Activated CD4-positive, alpha-beta T cell treated with anti-CD3 and anti-CD28 coated beads for 36 hours (primary cell): ENCODE measurements at regions not wholly inside any gene's neighbourhood (a gene's known extent, or its start where the extent isn't known, plus 50 kb on each side); places are given as distances from the start of the nearest gene placed in this dataset.
"Not testable (repeated sequence)": the region's sequence is repeated elsewhere in the genome, so short reads cannot be mapped to it uniquely, and the experiment has no call there.

Experiments
- ATAC-seq: fragments of 200-7000 bp; cut with Tn5 transposase; one replicate; pipeline ENCODE4 v1.10.0; 2021; ENCODE audit warnings: mild to moderate bottlenecking, moderate library complexity
- CTCF ChIA-PET: fragments of 350-600 bp; sonication (Branson Sonifier 250); formaldehyde crosslinking; loops from one replicate; lab custom pipeline; 2021; ENCODE audit warnings: antibody characterized with exemption; lab: Charles Lee
- POLR2A ChIA-PET: fragments of 350-600 bp; sonication (Branson Sonifier 250); formaldehyde crosslinking; loops from one replicate; lab custom pipeline; 2021; ENCODE audit warnings: antibody characterized with exemption, inconsistent platforms; lab: Charles Lee
- DNase-seq: peaks from one replicate; pipeline ENCODE4 v3.0.0-alpha.2; 2020
- H3K27ac Mint-ChIP-seq: one replicate; pipeline ENCODE4 v1.8.0; 2021; ENCODE audit warnings: mixed read lengths
- H3K27me3 Mint-ChIP-seq: one replicate; pipeline ENCODE4 v1.8.0; 2021; ENCODE audit warnings: mixed read lengths
- H3K36me3 Mint-ChIP-seq: one replicate; pipeline ENCODE4 v1.8.0; 2021; ENCODE audit warnings: low read depth, mixed read lengths
- H3K4me1 Mint-ChIP-seq: one replicate; pipeline ENCODE4 v1.8.0; 2021; ENCODE audit warnings: mixed read lengths
- H3K4me3 Mint-ChIP-seq: one replicate; pipeline ENCODE4 v1.8.0; 2021; ENCODE audit warnings: mild to moderate bottlenecking, moderate library complexity, mixed read lengths
- H3K9me3 Mint-ChIP-seq: one replicate; pipeline ENCODE4 v1.8.0; 2021; ENCODE audit warnings: low read depth, mixed read lengths
- intact Hi-C, 2 experiments: fragments of 100-400 bp; cut with DNase I in 1 of 2; cut with micrococcal nuclease in 1 of 2; formaldehyde crosslinking; loops; one replicate each; pipeline versions ENCODE4 v1.14.2 to v1.15.1; 2022 to 2024; cut with DNase I, micrococcal nuclease

DNA sequence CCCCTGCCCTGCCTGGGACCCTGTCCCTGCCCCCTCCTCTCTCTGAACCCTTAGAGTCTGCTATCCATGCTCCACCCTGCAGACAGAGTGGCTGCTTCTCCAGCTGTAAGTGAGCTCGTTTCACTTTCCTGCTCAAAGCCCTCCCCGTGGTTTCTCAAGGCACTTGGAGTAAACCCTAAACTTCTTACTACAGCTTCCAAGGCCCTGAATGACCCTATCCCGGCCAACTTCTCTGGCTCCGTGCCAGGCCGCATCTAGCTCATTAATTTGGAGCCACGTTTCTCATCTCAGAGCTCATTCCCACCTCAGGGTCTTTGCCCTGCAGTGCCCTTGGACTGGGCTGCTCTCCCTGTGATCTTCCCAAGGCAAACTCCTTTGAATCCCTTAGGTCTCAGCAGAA, 235.1 kb upstream of the RUNX1 start:
- DNase-seq (no peak), ATAC-seq (no peak)
- Mint-ChIP-seq H3K27ac (no peak overlapping the region), H3K4me3 (no peak overlapping the region), H3K36me3 (peaks cover 2% of the 10 kb centered on the region), H3K4me1 (peaks cover 4% of the 10 kb centered on the region), H3K27me3 (no peaks in the 10 kb centered on the region), H3K9me3 (peaks cover 18% of the 10 kb centered on the region)
- ChIA-PET CTCF (interaction anchor here (0.6 to 0.7 kb wide), 3 partner anchors 15 to 832 kb away, joined by 3 read pairs; no protein-coding TSS in a partner anchor), POLR2A (no interaction called here)
- intact Hi-C loops: no loop called here

GRCh38 chr21:35282944-35283343, 233.8 kb upstream of the RUNX1 start:
- peaks cover 4% of the 10 kb centered on the region for H3K4me1 Mint-ChIP-seq
- intact Hi-C loops: no loop called here
- no peaks in the 10 kb centered on the region for H3K27me3 Mint-ChIP-seq
- H3K27ac Mint-ChIP-seq: no peak overlapping the region
- peaks cover 2% of the 10 kb centered on the region for H3K36me3 Mint-ChIP-seq
- DNase-seq (no peak), ATAC-seq (no peak)
- ChIA-PET CTCF (interaction anchor here (0.9 kb wide), 1 partner anchor 12 kb away, joined by 3 read pairs; no protein-coding TSS in a partner anchor), POLR2A (no interaction called here)
- no peak overlapping the region for H3K4me3 Mint-ChIP-seq
- H3K9me3 Mint-ChIP-seq: peaks cover 12% of the 10 kb centered on the region

- H3K4me1 Mint-ChIP-seq: peaks cover 4% of the 10 kb centered on the region
- intact Hi-C loops: no loop called here
- ATAC-seq (no peak), DNase-seq (no peak)
- ChIA-PET CTCF (no interaction called here), POLR2A (no interaction called here)
- H3K36me3 Mint-ChIP-seq: no peaks in the 10 kb centered on the region
- H3K4me3 Mint-ChIP-seq: no peak overlapping the region
- H3K27ac Mint-ChIP-seq: no peak overlapping the region
- peaks cover 6% of the 10 kb centered on the region for H3K9me3 Mint-ChIP-seq
- H3K27me3 Mint-ChIP-seq: no peaks in the 10 kb centered on the region
Measured at GRCh38 chr21:35281956-35282355, 232.9 kb upstream of the RUNX1 start.

- no peak for ATAC-seq
- Mint-ChIP-seq H3K27me3 (no peaks in the 10 kb centered on the region), H3K4me3 (no peak overlapping the region), H3K36me3 (no peaks in the 10 kb centered on the region), H3K27ac (no peak overlapping the region), H3K9me3 (no peaks in the 10 kb centered on the region), H3K4me1 (peaks cover 5% of the 10 kb centered on the region)
- intact Hi-C loops: no loop called here
- POLR2A ChIA-PET: no interaction called here
- no peak for DNase-seq
- CTCF ChIA-PET: interaction anchor here (0.6 to 0.7 kb wide), 4 partner anchors 16 to 115 kb away, joined by 3 to 4 read pairs (median 4); no protein-coding TSS in a partner anchor
Measured at GRCh38 chr21:35280231-35280630, 231.1 kb upstream of the RUNX1 start.

DNA sequence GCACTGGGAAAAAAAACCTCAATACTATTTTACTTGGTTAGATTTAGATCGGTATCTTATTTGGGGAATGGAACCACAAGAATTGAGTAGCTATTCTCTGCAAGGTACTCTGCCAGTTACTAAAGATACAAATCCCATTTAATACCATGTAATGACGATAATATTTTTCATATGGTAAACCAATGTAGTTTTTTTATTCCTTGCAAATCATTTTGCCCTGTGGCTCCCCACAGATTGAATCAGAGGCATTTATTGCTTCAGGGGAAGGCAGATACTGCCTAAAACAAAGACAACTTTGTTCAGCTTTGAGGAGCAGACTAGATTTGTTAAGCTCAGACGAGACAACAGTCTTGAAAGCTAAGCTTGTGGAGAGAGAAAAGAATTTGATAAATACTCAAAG, 226.7 kb upstream of the RUNX1 start:
- intact Hi-C loops: no loop called here
- CTCF ChIA-PET: interaction anchor here (0.7 kb wide), 1 partner anchor 69 kb away, joined by 3 read pairs; no protein-coding TSS in a partner anchor
- Mint-ChIP-seq H3K4me3 (no peak overlapping the region), H3K27me3 (peaks cover 2% of the 10 kb centered on the region), H3K4me1 (peaks cover 6% of the 10 kb centered on the region), H3K36me3 (peaks cover 2% of the 10 kb centered on the region), H3K27ac (no peak overlapping the region), H3K9me3 (peaks cover 6% of the 10 kb centered on the region)
- DNase-seq: no peak
- POLR2A ChIA-PET: no interaction called here
- ATAC-seq: no peak

DNA sequence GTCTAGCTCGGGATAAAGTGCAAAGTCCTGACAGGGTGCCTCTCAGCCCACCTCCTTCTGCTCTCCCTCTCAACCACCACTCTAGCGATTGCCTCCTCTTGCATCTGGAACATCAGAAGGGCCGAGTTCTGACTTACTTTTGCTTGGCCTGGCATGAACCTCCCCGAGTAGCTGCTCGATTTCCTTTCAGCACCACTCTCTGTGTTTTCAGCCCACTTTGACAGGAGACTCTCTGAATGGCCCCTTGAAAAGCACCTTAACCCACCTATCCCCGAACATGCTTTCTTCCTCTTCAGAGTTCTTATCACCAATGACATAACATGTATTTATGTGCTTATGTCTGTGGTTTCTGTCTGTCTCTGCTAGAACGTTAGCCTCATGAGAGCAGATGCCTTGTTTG, 225.8 kb upstream of the RUNX1 start:
- peaks cover 6% of the 10 kb centered on the region for H3K4me1 Mint-ChIP-seq
- no peak overlapping the region for H3K4me3 Mint-ChIP-seq
- intact Hi-C loops: no loop called here
- H3K27me3 Mint-ChIP-seq: peaks cover 2% of the 10 kb centered on the region
- ChIA-PET CTCF (interaction anchor here (0.7 kb wide), 1 partner anchor 562 kb away, joined by 4 read pairs; no protein-coding TSS in a partner anchor), POLR2A (no interaction called here)
- ATAC-seq (no peak), DNase-seq (no peak)
- peaks cover 4% of the 10 kb centered on the region for H3K36me3 Mint-ChIP-seq
- H3K9me3 Mint-ChIP-seq: peaks cover 6% of the 10 kb centered on the region
- H3K27ac Mint-ChIP-seq: no peak overlapping the region

DNA sequence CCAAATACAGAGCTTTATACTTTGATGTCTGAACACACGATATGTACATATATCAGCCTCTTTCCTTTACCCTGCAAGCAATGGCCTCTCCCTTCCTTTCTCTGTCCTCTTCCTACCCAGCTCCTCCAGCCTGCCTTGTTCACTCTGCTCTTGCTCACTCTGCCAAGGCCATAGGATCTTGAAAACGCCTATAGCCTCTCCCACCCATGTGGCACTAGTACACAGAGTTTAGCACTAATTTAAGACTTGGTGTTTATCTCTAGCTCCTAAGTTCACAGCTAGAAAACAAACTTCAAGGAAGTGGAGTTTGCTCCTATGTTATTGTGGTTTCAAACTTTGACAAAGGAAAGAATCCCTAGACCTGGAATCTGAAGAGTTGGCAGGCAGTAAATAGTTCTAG, 225.0 kb upstream of the RUNX1 start:
- intact Hi-C loops: no loop called here
- H3K4me1 Mint-ChIP-seq: peaks cover 6% of the 10 kb centered on the region
- H3K27ac Mint-ChIP-seq: no peak overlapping the region
- no peak for DNase-seq
- H3K27me3 Mint-ChIP-seq: peaks cover 2% of the 10 kb centered on the region
- peaks cover 6% of the 10 kb centered on the region for H3K9me3 Mint-ChIP-seq
- ChIA-PET POLR2A (no interaction called here), CTCF (no interaction called here)
- peaks cover 4% of the 10 kb centered on the region for H3K36me3 Mint-ChIP-seq
- H3K4me3 Mint-ChIP-seq: no peak overlapping the region
- no peak for ATAC-seq

DNA sequence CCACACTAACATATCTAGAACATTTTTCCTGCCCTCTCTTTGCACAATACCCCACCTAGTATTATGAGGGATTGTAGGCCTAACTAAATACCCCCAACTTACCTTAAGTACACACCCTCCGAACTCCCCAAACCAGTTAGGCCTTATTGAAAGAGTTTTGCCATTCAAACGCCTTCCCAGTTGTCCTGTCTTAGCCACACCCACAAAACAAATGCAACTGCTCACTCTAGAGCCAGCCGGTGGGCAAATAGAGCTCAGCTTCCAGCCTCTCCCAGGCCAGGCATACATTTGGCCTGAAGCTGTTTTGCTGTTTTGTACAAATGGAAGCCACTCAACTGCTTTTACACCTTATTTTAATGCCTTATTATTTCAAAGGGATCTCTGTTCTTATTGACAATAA, 224.2 kb upstream of the RUNX1 start:
- Mint-ChIP-seq H3K4me1 (peaks cover 6% of the 10 kb centered on the region), H3K4me3 (no peak overlapping the region), H3K36me3 (peaks cover 4% of the 10 kb centered on the region), H3K27ac (no peak overlapping the region), H3K27me3 (peaks cover 2% of the 10 kb centered on the region), H3K9me3 (peaks cover 6% of the 10 kb centered on the region)
- CTCF ChIA-PET: interaction anchor here (0.6 kb wide), 1 partner anchor 754 kb away, joined by 3 read pairs; no protein-coding TSS in a partner anchor
- no peak for DNase-seq
- POLR2A ChIA-PET: no interaction called here
- no peak for ATAC-seq
- intact Hi-C loops: no loop called here

GRCh38 chr21:35271344-35272118, 222.4 kb upstream of the RUNX1 start:
- CTCF ChIA-PET, intact Hi-C loops, DNase-seq, H3K36me3 Mint-ChIP-seq, H3K9me3 Mint-ChIP-seq, POLR2A ChIA-PET, H3K27me3 Mint-ChIP-seq, ATAC-seq, H3K27ac Mint-ChIP-seq, H3K4me3 Mint-ChIP-seq, H3K4me1 Mint-ChIP-seq: not testable (repeated sequence)

DNA sequence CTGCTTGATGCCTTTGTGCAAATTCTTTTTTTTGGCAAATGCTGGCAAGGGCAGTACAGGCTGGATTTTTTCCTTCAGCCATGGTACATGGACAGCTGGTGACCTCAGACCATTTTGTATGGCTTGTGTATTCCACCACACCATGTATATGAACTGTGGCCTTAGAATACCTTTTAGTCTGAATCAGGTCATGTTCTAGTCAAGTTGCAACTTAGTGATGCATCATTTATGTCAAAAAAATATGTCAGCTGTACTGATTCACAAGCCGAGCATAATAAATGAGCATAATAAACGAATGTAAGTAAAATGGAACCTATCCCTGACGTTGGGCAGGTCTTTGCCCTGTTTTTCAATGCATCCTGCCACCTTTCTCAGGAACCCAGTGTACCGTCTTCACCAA, 219.7 kb upstream of the RUNX1 start:
- Mint-ChIP-seq H3K4me3 (no peak overlapping the region), H3K27me3 (peaks cover 2% of the 10 kb centered on the region), H3K27ac (no peak overlapping the region), H3K4me1 (no peaks in the 10 kb centered on the region), H3K36me3 (peaks cover 4% of the 10 kb centered on the region), H3K9me3 (peaks cover 6% of the 10 kb centered on the region)
- no peak for DNase-seq
- no peak for ATAC-seq
- ChIA-PET CTCF (no interaction called here), POLR2A (no interaction called here)
- intact Hi-C loops: no loop called here

DNA sequence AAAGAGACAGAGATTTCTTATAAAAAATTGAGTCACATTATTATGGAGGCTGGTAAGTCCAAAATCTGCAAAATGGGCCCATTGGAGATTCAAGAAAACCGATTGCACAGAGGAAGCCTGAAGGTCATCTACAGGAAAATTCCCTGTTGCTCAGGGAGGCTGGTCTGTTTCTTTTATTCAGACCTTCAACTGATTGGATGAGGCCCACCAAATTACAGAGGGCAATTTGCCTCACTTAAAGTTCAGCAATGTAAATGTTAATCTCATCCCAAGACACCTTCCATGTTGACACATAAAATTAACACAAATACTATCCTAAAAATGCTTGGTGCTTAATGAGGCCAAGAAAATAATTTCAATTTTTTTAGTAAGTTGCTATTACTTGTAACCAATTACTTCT, 219.2 kb upstream of the RUNX1 start:
- POLR2A ChIA-PET: no interaction called here
- ATAC-seq (no peak), DNase-seq (no peak)
- H3K4me1 Mint-ChIP-seq: no peaks in the 10 kb centered on the region
- peaks cover 4% of the 10 kb centered on the region for H3K36me3 Mint-ChIP-seq
- CTCF ChIA-PET: no interaction called here
- H3K9me3 Mint-ChIP-seq: peaks cover 6% of the 10 kb centered on the region
- H3K4me3 Mint-ChIP-seq: no peak overlapping the region
- intact Hi-C loops: no loop called here
- no peak overlapping the region for H3K27ac Mint-ChIP-seq
- peaks cover 2% of the 10 kb centered on the region for H3K27me3 Mint-ChIP-seq

DNA sequence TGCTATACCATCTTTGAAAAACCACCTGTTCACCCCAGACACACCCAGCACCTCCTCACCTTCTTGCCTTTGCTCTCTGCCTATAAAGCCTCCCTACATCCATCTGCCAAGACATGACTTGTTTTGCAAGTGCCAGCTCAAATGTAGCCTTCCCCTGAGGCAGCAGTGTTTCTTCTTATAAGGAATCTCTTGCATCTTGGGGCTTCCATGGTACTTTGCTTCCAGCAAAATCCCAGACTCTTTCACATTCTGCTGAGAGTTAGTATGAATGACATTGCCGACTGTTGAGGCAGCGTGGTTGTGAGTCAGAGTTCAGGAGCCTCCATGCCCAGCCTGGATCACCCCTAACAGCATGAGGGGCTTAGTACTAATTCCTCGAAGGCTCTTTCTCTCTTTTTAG, 217.4 kb upstream of the RUNX1 start:
- Mint-ChIP-seq H3K9me3 (no peaks in the 10 kb centered on the region), H3K36me3 (peaks cover 2% of the 10 kb centered on the region), H3K27me3 (peaks cover 2% of the 10 kb centered on the region), H3K4me3 (no peak overlapping the region), H3K27ac (no peak overlapping the region), H3K4me1 (no peaks in the 10 kb centered on the region)
- ChIA-PET CTCF (no interaction called here), POLR2A (no interaction called here)
- no peak for DNase-seq
- ATAC-seq: no peak
- intact Hi-C loops: no loop called here
